T-helper 17 cell (primary cell): ENCODE measurements at regions not wholly inside any gene's neighbourhood (a gene's known extent, or its start where the extent isn't known, plus 50 kb on each side); places are given as distances from the start of the nearest gene placed in this dataset.

Source experiments
- ATAC-seq: fragments of 150-1000 bp; cut with Tn5 transposase; 2 replicates; pipeline ENCODE4 v1.10.0; 2021; ENCODE audit warnings: mild to moderate bottlenecking, moderate library complexity
- DNase-seq, 3 donors: peaks; one replicate each; pipeline versions ENCODE4 v3.0.0 to v3.0.0-alpha.2; 2020 to 2021
- H3K9me3 ChIP-seq: one replicate; pipeline ENCODE4 v1.7.0; 2013; ENCODE audit warnings: low read length, mild to moderate bottlenecking; ENCODE audit not compliant: control insufficient read depth, poor library complexity, severe bottlenecking
- H3K27ac Mint-ChIP-seq: one replicate; pipeline ENCODE4 v1.8.0; 2022; ENCODE audit warnings: mild to moderate bottlenecking, moderate library complexity, mixed read lengths
- H3K27me3 Mint-ChIP-seq: one replicate; pipeline ENCODE4 v1.8.0; 2022; ENCODE audit warnings: mixed read lengths
- H3K36me3 Mint-ChIP-seq: one replicate; pipeline ENCODE4 v1.8.0; 2022; ENCODE audit warnings: low read depth, mixed read lengths
- H3K4me1 Mint-ChIP-seq: one replicate; pipeline ENCODE4 v1.8.0; 2022; ENCODE audit warnings: mild to moderate bottlenecking, mixed read lengths
- H3K4me3 Mint-ChIP-seq: one replicate; pipeline ENCODE4 v1.8.0; 2022; ENCODE audit warnings: mild to moderate bottlenecking, moderate library complexity, mixed read lengths

DNA sequence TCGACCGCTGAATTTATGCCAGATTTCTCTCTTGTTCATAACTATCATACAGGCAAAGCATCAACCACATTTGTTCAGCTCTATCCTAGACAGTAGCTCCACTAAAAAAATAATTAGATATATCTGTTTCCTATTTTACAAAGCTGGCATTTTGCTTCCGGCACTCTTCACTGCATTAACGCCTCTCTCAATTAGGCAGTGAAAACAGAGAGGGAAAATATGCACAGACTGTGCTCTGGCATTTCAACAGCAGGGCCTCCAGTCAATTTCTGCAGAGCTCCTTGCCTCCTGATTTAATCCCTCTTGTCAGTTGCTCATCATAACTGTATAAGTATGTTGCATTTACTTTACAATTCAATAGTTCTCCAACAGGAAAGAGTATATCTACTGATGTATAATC lies 666.9 kb upstream of the INTU start:
- no peak overlapping the region for H3K4me3 Mint-ChIP-seq
- no peaks in the 10 kb centered on the region for H3K4me1 Mint-ChIP-seq
- no peaks in the 10 kb centered on the region for H3K27me3 Mint-ChIP-seq
- H3K27ac Mint-ChIP-seq = no peak overlapping the region
- DNase-seq (no peak), ATAC-seq (no peak)
- peaks cover 2% of the 10 kb centered on the region for H3K9me3 ChIP-seq
- H3K36me3 Mint-ChIP-seq = no peaks in the 10 kb centered on the region

DNA sequence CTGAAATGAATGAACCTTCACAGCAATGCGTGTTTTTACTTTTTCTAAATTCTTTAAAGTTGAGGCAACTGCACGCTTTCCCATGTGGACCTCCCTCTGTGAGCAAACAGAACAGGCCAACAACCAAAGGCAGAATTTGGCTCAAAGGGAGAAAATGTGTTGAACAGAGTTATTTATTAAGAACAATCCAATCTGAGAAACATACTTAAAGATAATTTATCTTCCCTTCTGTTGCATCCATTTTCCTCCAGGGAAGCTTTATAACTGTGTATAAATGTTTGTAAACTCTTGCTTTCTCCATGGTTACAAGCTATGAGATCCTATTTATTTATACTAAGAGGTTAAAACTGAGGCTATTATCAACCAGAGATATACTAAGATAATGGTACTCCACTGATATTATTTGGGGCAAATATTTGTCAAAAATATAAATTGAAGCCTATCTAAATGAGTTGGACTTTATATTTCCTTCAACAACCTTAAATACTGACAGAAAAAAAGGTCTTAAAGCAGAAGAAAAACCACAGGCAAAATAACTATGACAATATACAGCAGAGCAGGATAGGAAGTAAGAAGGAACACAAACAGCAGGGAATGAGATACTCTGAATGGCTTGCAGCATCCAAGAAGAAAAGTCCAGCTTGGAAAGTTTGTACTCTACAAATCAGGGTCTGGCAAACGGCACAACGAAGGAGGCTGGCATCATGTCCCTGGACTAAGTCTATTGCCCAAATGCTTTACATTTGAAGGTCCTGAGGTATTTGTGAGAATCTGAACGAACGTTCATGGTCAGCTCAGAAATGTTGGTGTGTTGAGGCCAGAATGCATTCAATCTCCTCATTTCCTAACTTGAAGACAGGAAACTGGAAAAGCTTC lies 663.2 kb upstream of the INTU start:
- H3K27me3 Mint-ChIP-seq = no peaks in the 10 kb centered on the region
- H3K27ac Mint-ChIP-seq = no peak overlapping the region
- no peaks in the 10 kb centered on the region for H3K36me3 Mint-ChIP-seq
- ATAC-seq (no peak), DNase-seq (no peak)
- H3K4me3 Mint-ChIP-seq = no peak overlapping the region
- H3K9me3 ChIP-seq = no peaks in the 10 kb centered on the region
- no peaks in the 10 kb centered on the region for H3K4me1 Mint-ChIP-seq

DNA sequence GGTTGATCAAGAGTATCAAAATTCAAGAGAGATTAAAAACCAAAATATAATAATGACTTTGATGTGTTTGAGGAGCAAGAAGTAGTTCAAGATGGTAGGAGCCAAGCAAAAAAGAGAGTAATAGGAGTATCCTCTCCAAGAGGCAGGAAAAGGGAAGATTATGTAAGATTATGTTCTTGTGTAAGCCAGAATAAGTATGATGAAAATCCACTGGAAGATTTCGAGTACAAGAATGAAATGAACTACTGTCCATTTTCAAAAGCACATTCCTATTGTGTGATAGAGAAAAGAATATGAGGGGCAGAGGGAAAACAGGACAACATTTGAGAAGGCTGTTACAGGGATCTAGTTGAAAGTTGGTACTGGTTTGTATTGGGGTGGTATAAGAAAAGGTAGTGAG lies 659.6 kb upstream of the INTU start:
- no peak overlapping the region for H3K27ac Mint-ChIP-seq
- no peaks in the 10 kb centered on the region for H3K36me3 Mint-ChIP-seq
- DNase-seq (no peak), ATAC-seq (no peak)
- no peaks in the 10 kb centered on the region for H3K4me1 Mint-ChIP-seq
- no peaks in the 10 kb centered on the region for H3K27me3 Mint-ChIP-seq
- H3K4me3 Mint-ChIP-seq = no peak overlapping the region
- no peaks in the 10 kb centered on the region for H3K9me3 ChIP-seq

DNA sequence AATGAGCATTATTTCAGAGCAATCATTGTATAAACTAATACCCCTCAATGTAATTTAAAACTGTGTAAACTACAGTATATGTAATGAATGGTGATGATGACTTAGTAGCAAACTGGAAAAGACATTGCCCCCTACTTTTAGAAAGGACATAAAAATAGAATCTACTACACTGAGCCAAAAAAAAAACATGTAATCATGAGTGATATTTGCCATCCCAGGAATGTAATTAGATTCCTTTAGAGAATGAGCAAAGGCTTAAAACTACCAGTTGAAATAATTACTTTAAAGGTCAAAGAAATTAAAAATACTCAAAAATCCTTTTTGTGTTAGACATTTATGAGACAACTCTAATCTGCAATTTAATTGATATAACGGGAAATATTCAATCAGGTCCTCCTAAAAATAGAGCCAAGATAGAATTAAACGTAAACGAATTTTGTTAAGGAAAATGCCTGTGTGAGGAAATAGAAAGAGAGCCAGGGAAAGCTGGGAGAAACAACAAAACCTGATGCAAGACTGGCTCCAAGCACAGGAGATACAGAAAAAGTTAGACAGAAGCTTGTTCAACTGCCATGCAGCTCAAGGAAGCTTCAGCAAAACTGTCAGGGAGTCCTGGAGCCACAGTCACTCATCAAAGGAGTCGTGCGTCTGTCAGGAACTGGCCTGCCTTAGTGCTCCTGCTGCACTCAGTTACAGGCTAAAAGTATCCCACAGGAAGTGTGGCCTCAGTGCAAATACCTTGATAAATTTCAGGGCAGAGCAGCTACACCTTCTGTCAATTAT lies 655.7 kb upstream of the INTU start:
- no peak overlapping the region for H3K4me3 Mint-ChIP-seq
- DNase-seq = no peak
- no peak overlapping the region for H3K27ac Mint-ChIP-seq
- no peaks in the 10 kb centered on the region for H3K9me3 ChIP-seq
- no peaks in the 10 kb centered on the region for H3K4me1 Mint-ChIP-seq
- no peaks in the 10 kb centered on the region for H3K36me3 Mint-ChIP-seq
- H3K27me3 Mint-ChIP-seq = no peaks in the 10 kb centered on the region
- ATAC-seq = no peak

DNA sequence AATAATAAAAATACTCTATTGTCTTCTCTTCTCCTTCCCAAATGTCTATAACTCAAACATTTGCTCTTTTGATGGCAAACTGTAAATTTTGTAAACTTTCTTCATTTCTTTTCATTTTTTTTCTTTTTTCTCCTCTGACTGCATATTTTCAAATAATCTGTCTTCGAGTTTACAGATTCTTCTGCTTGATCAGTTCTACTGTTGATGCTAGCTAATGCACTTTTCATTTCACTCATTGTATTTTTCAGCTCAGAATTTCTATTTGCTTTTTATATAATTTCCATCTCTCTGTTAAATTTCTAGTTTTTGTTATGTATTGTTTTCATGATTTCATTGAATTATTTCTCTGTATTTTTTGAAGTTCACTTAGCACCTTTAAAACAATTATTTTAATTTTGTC lies 646.8 kb upstream of the INTU start:
- ATAC-seq (no peak), DNase-seq (no peak)
- no peaks in the 10 kb centered on the region for H3K9me3 ChIP-seq
- Mint-ChIP-seq H3K27ac (no peak overlapping the region), H3K4me1 (no peaks in the 10 kb centered on the region), H3K4me3 (no peak overlapping the region), H3K27me3 (no peaks in the 10 kb centered on the region), H3K36me3 (no peaks in the 10 kb centered on the region)

DNA sequence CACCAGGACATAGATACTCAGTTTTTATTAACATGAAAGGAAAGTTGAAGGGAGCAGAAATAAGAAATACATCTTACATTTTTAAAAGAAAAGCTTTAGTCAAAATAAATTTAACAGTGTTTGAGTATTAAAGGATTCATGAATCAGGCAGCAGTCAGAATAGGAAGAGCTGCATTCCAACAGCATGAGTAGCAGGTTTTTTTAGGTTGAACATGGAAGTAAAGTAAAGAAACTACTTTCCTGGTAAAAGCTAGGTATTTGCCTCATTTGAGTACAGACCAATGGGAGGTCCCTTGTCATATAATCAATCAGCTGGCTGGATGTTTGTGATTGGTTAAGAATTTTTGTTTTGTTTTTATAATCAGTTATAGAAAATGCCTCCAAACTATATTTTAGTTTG lies 645.9 kb upstream of the INTU start:
- H3K36me3 Mint-ChIP-seq = no peaks in the 10 kb centered on the region
- ATAC-seq = no peak
- H3K27me3 Mint-ChIP-seq = no peaks in the 10 kb centered on the region
- H3K4me3 Mint-ChIP-seq = no peak overlapping the region
- DNase-seq = no peak
- no peak overlapping the region for H3K27ac Mint-ChIP-seq
- no peaks in the 10 kb centered on the region for H3K9me3 ChIP-seq
- H3K4me1 Mint-ChIP-seq = no peaks in the 10 kb centered on the region

DNA sequence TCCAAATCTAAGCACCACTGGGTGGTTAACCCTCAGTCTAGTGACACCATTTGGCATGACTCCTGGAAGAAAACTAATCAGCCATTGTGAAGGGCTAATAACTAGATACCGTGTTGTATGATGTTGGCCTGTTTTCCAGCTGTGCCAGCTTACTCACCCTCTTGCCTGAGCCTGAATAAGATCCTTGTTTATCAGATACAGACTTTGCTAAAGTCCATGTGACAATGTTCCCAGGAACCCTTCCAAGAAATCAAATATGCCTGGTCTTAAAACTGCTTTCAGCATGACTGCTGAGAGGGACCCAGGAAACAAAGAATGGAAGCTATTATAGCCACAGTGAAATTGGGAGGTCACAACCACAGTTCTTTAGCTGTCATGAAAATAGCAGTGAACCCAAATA lies 640.8 kb upstream of the INTU start:
- no peaks in the 10 kb centered on the region for H3K36me3 Mint-ChIP-seq
- H3K27ac Mint-ChIP-seq = no peak overlapping the region
- no peaks in the 10 kb centered on the region for H3K27me3 Mint-ChIP-seq
- H3K4me3 Mint-ChIP-seq = no peak overlapping the region
- no peak for ATAC-seq
- no peak for DNase-seq
- no peaks in the 10 kb centered on the region for H3K4me1 Mint-ChIP-seq
- H3K9me3 ChIP-seq = no peaks in the 10 kb centered on the region

DNA sequence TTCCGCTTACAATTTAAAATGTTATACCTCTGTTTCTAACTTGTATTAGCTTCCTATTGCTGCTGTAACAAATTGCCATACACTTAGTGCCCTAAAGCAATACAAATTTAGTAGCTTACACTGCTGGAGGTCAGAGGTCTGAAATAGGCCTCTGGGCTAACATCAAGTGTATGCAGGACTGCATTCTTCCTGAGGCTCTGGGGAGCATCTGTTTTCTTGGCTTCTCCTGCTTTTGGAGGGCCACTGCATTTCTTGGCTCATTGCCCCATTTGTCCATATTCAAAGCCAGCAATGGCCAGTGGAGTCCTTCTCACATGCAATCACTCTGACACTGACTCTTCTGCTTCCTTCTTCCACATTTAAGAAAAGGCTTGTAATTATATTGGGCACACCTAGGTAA lies 639.8 kb upstream of the INTU start:
- Mint-ChIP-seq H3K27ac (no peak overlapping the region), H3K4me3 (no peak overlapping the region), H3K27me3 (no peaks in the 10 kb centered on the region), H3K36me3 (no peaks in the 10 kb centered on the region), H3K4me1 (no peaks in the 10 kb centered on the region)
- ATAC-seq (no peak), DNase-seq (no peak)
- no peaks in the 10 kb centered on the region for H3K9me3 ChIP-seq

DNA sequence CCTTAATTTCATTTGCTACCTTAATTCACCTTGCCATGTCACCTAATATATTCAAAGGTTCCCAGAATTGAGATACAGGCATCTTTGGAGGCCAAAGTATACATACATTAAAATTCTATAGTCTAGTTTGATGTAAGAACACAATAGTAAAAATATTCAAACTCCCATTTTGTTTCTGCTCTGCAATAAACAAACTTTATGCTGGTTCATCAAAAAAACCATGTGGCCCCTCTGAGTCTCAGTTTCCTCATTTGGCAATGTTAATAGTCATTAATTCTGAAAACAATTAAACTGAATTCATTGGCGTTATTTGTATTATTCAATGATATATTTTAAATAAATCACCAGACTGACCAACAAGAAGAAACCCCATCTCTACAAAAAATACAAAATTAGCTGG lies 639.4 kb upstream of the INTU start:
- H3K4me1 Mint-ChIP-seq = no peaks in the 10 kb centered on the region
- no peak for ATAC-seq
- no peaks in the 10 kb centered on the region for H3K9me3 ChIP-seq
- H3K27ac Mint-ChIP-seq = no peak overlapping the region
- no peaks in the 10 kb centered on the region for H3K36me3 Mint-ChIP-seq
- H3K27me3 Mint-ChIP-seq = no peaks in the 10 kb centered on the region
- H3K4me3 Mint-ChIP-seq = no peak overlapping the region
- DNase-seq = no peak

DNA sequence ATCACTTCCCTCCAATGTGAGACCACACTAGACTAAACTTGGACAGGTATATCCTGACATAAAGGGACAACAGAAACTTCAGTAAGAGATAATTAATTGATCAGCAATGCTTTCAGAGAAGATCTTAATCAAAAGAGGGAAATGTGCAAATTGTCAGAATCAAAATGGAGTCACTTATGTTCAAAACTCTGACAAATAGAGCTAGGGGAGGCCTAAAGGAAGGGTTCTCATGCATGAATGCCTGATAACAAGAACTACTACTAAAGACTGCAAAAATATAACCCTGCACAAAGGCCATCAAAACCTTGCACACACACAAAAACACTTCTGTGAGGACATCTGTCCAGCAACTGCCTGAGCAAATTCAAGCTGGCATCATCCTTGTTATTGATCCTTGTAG lies 637.5 kb upstream of the INTU start:
- Mint-ChIP-seq H3K27me3 (no peaks in the 10 kb centered on the region), H3K4me1 (no peaks in the 10 kb centered on the region), H3K4me3 (no peak overlapping the region)

DNA sequence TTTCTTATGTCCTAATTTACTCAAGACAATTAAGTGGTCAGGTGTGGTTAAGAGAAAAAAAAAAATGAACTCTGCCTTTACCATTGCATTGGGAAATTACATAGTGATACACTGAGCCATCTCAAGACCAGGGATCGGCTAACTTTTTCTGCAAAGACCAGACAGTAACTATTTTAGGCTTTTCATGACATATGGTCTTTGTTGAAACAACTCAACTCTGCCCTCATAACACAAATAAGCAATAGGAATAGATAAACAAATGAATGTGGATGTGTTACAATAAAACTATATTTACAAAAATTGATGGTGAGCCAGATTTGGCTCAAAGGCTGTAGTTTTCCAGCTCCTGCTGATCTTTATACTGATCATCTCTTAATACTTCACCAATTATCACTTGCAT lies 632.6 kb upstream of the INTU start:
- Mint-ChIP-seq H3K27me3 (no peaks in the 10 kb centered on the region), H3K27ac (no peak overlapping the region), H3K4me3 (no peak overlapping the region), H3K4me1 (no peaks in the 10 kb centered on the region), H3K36me3 (no peaks in the 10 kb centered on the region)
- no peak for ATAC-seq
- H3K9me3 ChIP-seq = no peaks in the 10 kb centered on the region
- DNase-seq = no peak

More for the DNA sequence above, 637.5 kb upstream of the INTU start:
- H3K27ac Mint-ChIP-seq = no peak overlapping the region
- H3K9me3 ChIP-seq = no peaks in the 10 kb centered on the region
- H3K36me3 Mint-ChIP-seq = no peaks in the 10 kb centered on the region
- ATAC-seq (no peak), DNase-seq (no peak)

DNA sequence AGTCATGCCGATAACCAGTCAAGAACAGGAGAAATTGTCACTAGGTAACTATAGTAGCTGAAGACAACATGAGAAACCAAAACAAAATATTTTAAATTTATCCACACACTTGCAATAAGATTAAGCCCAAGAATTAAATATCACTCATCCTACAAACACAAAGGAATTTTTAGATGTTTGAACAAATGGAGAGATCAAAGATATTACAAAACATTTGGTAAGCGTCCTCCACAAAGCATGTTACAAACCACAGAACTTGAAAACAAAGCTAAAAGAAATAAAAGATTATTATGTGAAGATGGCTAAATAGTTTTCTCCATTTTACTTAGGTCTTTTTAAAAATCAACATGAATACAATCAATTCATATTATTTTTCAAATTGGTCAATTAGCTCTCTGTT lies 631.9 kb upstream of the INTU start:
- H3K9me3 ChIP-seq = no peaks in the 10 kb centered on the region
- Mint-ChIP-seq H3K4me1 (no peaks in the 10 kb centered on the region), H3K4me3 (no peak overlapping the region), H3K36me3 (no peaks in the 10 kb centered on the region), H3K27me3 (no peaks in the 10 kb centered on the region), H3K27ac (no peak overlapping the region)
- ATAC-seq (no peak), DNase-seq (no peak)

DNA sequence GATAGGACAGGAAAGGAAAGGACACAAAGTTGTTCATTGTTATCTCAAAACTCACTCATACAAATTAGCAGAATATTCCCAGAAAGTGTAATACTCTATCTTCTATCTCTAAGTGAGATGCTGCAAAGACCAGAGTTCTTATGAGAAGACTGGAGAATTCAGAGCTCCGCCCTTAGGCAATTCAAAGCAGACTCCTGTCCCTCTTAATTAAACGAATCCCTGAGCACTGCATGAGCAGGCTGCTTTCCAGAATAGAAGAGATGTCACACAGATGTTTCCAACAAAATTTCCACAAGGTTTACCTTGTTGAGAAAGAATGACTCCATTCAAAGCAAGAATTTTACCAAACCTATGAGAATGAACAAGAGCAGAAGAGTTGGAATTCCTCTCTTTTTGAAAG lies 630.8 kb upstream of the INTU start:
- Mint-ChIP-seq H3K27me3 (no peaks in the 10 kb centered on the region), H3K4me1 (no peaks in the 10 kb centered on the region), H3K27ac (no peak overlapping the region), H3K36me3 (no peaks in the 10 kb centered on the region), H3K4me3 (no peak overlapping the region)
- no peak for ATAC-seq
- H3K9me3 ChIP-seq = no peaks in the 10 kb centered on the region
- no peak for DNase-seq

DNA sequence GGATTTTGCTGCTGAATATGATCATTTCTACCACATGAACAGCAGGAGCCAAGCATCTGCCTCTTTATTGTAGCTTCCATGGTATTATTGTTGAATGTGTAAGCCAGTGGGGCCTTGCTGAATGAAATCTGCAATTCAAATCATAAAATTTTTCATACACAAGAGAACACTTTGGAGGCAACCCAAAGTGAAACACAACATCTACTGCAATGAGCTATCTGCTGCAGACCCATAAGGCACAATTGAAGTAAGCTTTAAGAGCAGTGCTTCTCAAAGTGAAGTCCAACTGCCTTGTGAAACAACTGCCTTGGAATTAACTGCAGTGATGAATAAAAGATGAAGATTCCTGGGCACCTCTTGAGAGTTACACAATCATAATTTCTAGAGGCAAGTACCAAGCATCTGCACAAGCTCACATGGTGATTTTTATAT lies 626.3 kb upstream of the INTU start:
- Mint-ChIP-seq H3K36me3 (no peaks in the 10 kb centered on the region), H3K27me3 (no peaks in the 10 kb centered on the region), H3K27ac (no peak overlapping the region), H3K4me1 (no peaks in the 10 kb centered on the region), H3K4me3 (no peak overlapping the region)
- ATAC-seq (no peak), DNase-seq (no peak)
- H3K9me3 ChIP-seq = no peaks in the 10 kb centered on the region
